ENCODE measurements at regions not wholly inside any gene's neighbourhood (a gene's known extent, or its start where the extent isn't known, plus 50 kb on each side); places are given as distances from the start of the nearest gene placed in this dataset.

GRCh38 chr6:134610411-134610810 lies 292.5 kb upstream of the SGK1 start:
- H3K9me3 ChIP-seq (ENCODE audit: control insufficient read depth, low read length): no peaks in the 10 kb centered on the region

GRCh38 chr6:134609716-134610261 lies 291.9 kb upstream of the SGK1 start:
- H3K4me3 ChIP-seq (ENCODE audit: low read depth, low read length): no peak overlapping the region
- no peak overlapping the region for H3K9ac ChIP-seq
- peak overlapping the region; percentile 5 for H2AFZ ChIP-seq

More at GRCh38 chr6:134610411-134610810, 292.5 kb upstream of the SGK1 start:
- no peak for TF ChIP-seq CTCF (IDR thresholded peaks at IDR 0.05)
- peaks cover 5% of the 10 kb centered on the region for H3K4me1 ChIP-seq
- no peaks in the 10 kb centered on the region for H3K36me3 ChIP-seq (ENCODE audit: control insufficient read depth, insufficient read depth, low read length)
- no peaks in the 10 kb centered on the region for H3K27me3 ChIP-seq (ENCODE audit: control insufficient read depth, insufficient read depth, low read length)
- H3K9ac ChIP-seq: no peak overlapping the region
- no peak overlapping the region for H3K4me2 ChIP-seq (ENCODE audit: low read length)
- no peak overlapping the region for H3K27ac ChIP-seq
- H3K79me2 ChIP-seq: no peaks in the 10 kb centered on the region
- no peak overlapping the region for H2AFZ ChIP-seq
- H3K4me3 ChIP-seq (ENCODE audit: low read depth, low read length): no peak overlapping the region

GRCh38 chr6:134607411-134607810 lies 289.5 kb upstream of the SGK1 start:
- Histone ChIP-seq H3K27ac (no peak overlapping the region), H2AFZ (peak overlapping the region; percentile 1), H3K27me3 (ENCODE audit: control insufficient read depth, insufficient read depth, low read length) (no peaks in the 10 kb centered on the region), H3K79me2 (no peaks in the 10 kb centered on the region), H3K9me3 (ENCODE audit: control insufficient read depth, low read length) (no peaks in the 10 kb centered on the region), H3K9ac (no peak overlapping the region), H3K36me3 (ENCODE audit: control insufficient read depth, insufficient read depth, low read length) (no peaks in the 10 kb centered on the region), H3K4me3 (ENCODE audit: low read depth, low read length) (no peak overlapping the region), H3K4me1 (peaks cover 5% of the 10 kb centered on the region), H3K4me2 (ENCODE audit: low read length) (no peak overlapping the region)
- no peak for TF ChIP-seq CTCF (IDR thresholded peaks at IDR 0.05)

More at GRCh38 chr6:134609716-134610261, 291.9 kb upstream of the SGK1 start:
- H3K36me3 ChIP-seq (ENCODE audit: control insufficient read depth, insufficient read depth, low read length): no peaks in the 10 kb centered on the region
- H3K27ac ChIP-seq: no peak overlapping the region
- H3K4me2 ChIP-seq (ENCODE audit: low read length): no peak overlapping the region
- no peaks in the 10 kb centered on the region for H3K79me2 ChIP-seq
- H3K9me3 ChIP-seq (ENCODE audit: control insufficient read depth, low read length): no peaks in the 10 kb centered on the region
- no peaks in the 10 kb centered on the region for H3K27me3 ChIP-seq (ENCODE audit: control insufficient read depth, insufficient read depth, low read length)
- peaks cover 5% of the 10 kb centered on the region for H3K4me1 ChIP-seq
- TF ChIP-seq CTCF (IDR thresholded peaks at IDR 0.05): no peak

GRCh38 chr6:134605034-134605433 lies 287.1 kb upstream of the SGK1 start:
- no peak overlapping the region for H3K4me3 ChIP-seq (ENCODE audit: low read depth, low read length)
- no peak for TF ChIP-seq CTCF (IDR thresholded peaks at IDR 0.05)
- no peaks in the 10 kb centered on the region for H3K9me3 ChIP-seq (ENCODE audit: control insufficient read depth, low read length)
- no peak overlapping the region for H3K27ac ChIP-seq
- H3K4me1 ChIP-seq: peaks cover 7% of the 10 kb centered on the region
- no peak overlapping the region for H2AFZ ChIP-seq
- H3K79me2 ChIP-seq: no peaks in the 10 kb centered on the region
- H3K36me3 ChIP-seq (ENCODE audit: control insufficient read depth, insufficient read depth, low read length): no peaks in the 10 kb centered on the region
- no peaks in the 10 kb centered on the region for H3K27me3 ChIP-seq (ENCODE audit: control insufficient read depth, insufficient read depth, low read length)
- no peak overlapping the region for H3K9ac ChIP-seq
- no peak overlapping the region for H3K4me2 ChIP-seq (ENCODE audit: low read length)

GRCh38 chr6:134604014-134604676 lies 286.2 kb upstream of the SGK1 start:
- H3K36me3 ChIP-seq (ENCODE audit: control insufficient read depth, insufficient read depth, low read length): no peaks in the 10 kb centered on the region
- H3K4me3 ChIP-seq (ENCODE audit: low read depth, low read length): no peak overlapping the region
- H3K9me3 ChIP-seq (ENCODE audit: control insufficient read depth, low read length): no peaks in the 10 kb centered on the region
- no peaks in the 10 kb centered on the region for H3K79me2 ChIP-seq
- H3K27me3 ChIP-seq (ENCODE audit: control insufficient read depth, insufficient read depth, low read length): no peaks in the 10 kb centered on the region
- peaks cover 8% of the 10 kb centered on the region for H3K4me1 ChIP-seq
- no peak overlapping the region for H2AFZ ChIP-seq
- no peak for TF ChIP-seq CTCF (IDR thresholded peaks at IDR 0.05)
- H3K4me2 ChIP-seq (ENCODE audit: low read length): no peak overlapping the region
- no peak overlapping the region for H3K27ac ChIP-seq
- H3K9ac ChIP-seq: no peak overlapping the region
